ENCODE measurements at regions not wholly inside any gene's neighbourhood (a gene's known extent, or its start where the extent isn't known, plus 50 kb on each side); places are given as distances from the start of the nearest gene placed in this dataset.

GRCh38 chr13:53250977-53251376, 222.4 kb downstream of the OLFM4 start:
- H3K36me3 ChIP-seq, result no peaks in the 10 kb centered on the region
- TF ChIP-seq CTCF (IDR thresholded peaks at IDR 0.05; ENCODE audit: low read depth, low read length), result no peak
- DNase-seq (ENCODE audit: low read depth in 1 of 2, low spot score in 1 of 2), result no peak
- no peak overlapping the region for H3K4me3 ChIP-seq
- no peak overlapping the region for H3K27ac ChIP-seq
- no peaks in the 10 kb centered on the region for H3K4me1 ChIP-seq (ENCODE audit: low read depth)
- H3K27me3 ChIP-seq, result peaks cover 3% of the 10 kb centered on the region
- H3K9me3 ChIP-seq (ENCODE audit: low read depth), result no peaks in the 10 kb centered on the region

DNA sequence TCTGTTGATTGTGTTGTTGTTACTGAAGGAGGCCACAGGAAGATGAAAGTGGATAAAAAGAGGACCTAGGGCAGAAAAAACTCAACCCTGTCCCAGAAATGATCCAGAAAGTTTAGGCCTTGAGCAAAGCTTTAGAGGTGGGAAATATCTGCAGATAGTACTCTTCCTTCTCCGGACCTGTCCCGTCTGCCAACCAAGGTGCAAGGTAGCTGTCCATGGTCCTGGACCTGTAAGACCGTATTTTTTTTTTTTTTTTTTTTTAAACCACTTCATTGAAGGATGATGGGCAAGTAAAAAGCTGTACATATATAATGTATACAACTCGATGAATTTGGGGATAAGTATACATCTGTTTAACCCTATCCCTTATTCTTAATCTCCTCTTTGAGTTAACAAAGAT, 225.9 kb downstream of the OLFM4 start:
- Histone ChIP-seq H3K27ac (no peak overlapping the region), H3K4me1 (ENCODE audit: low read depth) (no peaks in the 10 kb centered on the region), H3K36me3 (no peaks in the 10 kb centered on the region), H3K9me3 (ENCODE audit: low read depth) (no peaks in the 10 kb centered on the region), H3K27me3 (peaks cover 3% of the 10 kb centered on the region), H3K4me3 (no peak overlapping the region)
- no peak for TF ChIP-seq CTCF (IDR thresholded peaks at IDR 0.05; ENCODE audit: low read depth, low read length)
- peak; percentile 0 to 80 for DNase-seq (ENCODE audit: low read depth in 1 of 2, low spot score in 1 of 2)

GRCh38 chr13:53255795-53256194, 227.2 kb downstream of the OLFM4 start:
- H3K9me3 ChIP-seq (ENCODE audit: low read depth), result no peaks in the 10 kb centered on the region
- DNase-seq (ENCODE audit: low read depth in 1 of 2, low spot score in 1 of 2), result no peak
- H3K36me3 ChIP-seq, result no peaks in the 10 kb centered on the region
- peaks cover 3% of the 10 kb centered on the region for H3K27me3 ChIP-seq
- no peak overlapping the region for H3K4me3 ChIP-seq
- no peak for TF ChIP-seq CTCF (IDR thresholded peaks at IDR 0.05; ENCODE audit: low read depth, low read length)
- H3K27ac ChIP-seq, result no peak overlapping the region
- no peaks in the 10 kb centered on the region for H3K4me1 ChIP-seq (ENCODE audit: low read depth)

- no peak overlapping the region for H3K4me3 ChIP-seq
- no peaks in the 10 kb centered on the region for H3K4me1 ChIP-seq (ENCODE audit: low read depth)
- no peak for TF ChIP-seq CTCF (IDR thresholded peaks at IDR 0.05; ENCODE audit: low read depth, low read length)
- H3K27ac ChIP-seq, result no peak overlapping the region
- no peaks in the 10 kb centered on the region for H3K9me3 ChIP-seq (ENCODE audit: low read depth)
- no peak for DNase-seq (ENCODE audit: low read depth in 1 of 2, low spot score in 1 of 2)
- H3K27me3 ChIP-seq, result no peaks in the 10 kb centered on the region
- H3K36me3 ChIP-seq, result no peaks in the 10 kb centered on the region
Observed at GRCh38 chr13:53260594-53260993, 232.0 kb downstream of the OLFM4 start.

- H3K36me3 ChIP-seq, result no peaks in the 10 kb centered on the region
Observed at GRCh38 chr13:53264751-53265385, 236.3 kb downstream of the OLFM4 start.

More at GRCh38 chr13:53264751-53265385, 236.3 kb downstream of the OLFM4 start:
- Histone ChIP-seq H3K4me1 (ENCODE audit: low read depth) (no peaks in the 10 kb centered on the region), H3K27ac (no peak overlapping the region), H3K9me3 (ENCODE audit: low read depth) (no peaks in the 10 kb centered on the region), H3K4me3 (no peak overlapping the region), H3K27me3 (no peaks in the 10 kb centered on the region)
- DNase-seq (ENCODE audit: low read depth in 1 of 2, low spot score in 1 of 2), result no peak
- TF ChIP-seq CTCF (IDR thresholded peaks at IDR 0.05; ENCODE audit: low read depth, low read length), result no peak
